ENCODE measurements at regions not wholly inside any gene's neighbourhood (a gene's known extent, or its start where the extent isn't known, plus 50 kb on each side); places are given as distances from the start of the nearest gene placed in this dataset.

DNA sequence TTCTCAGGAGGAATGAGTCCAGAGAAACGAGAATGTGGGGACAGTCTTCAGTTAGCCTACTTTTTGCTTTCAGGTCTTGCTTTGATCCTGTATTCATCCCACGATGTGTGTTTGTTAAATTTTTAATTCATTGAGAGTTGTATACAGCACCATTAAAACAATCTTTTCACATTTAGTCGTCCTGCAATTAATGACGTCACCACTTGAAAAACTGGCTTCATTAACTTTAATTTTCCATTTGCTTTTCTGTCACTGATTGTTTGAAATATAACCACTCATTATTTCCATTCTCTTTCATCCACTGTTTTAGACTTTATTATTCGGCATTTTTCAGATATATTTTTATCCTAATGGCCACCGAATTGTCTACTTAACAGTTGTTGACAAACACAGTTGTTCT is 146.9 kb downstream of the TFEC start:
- no peaks in the 10 kb centered on the region for H3K36me3 ChIP-seq (ENCODE audit: insufficient read depth in 1 of 2, low read depth in 1 of 2)
- TF ChIP-seq, protein P1, sequence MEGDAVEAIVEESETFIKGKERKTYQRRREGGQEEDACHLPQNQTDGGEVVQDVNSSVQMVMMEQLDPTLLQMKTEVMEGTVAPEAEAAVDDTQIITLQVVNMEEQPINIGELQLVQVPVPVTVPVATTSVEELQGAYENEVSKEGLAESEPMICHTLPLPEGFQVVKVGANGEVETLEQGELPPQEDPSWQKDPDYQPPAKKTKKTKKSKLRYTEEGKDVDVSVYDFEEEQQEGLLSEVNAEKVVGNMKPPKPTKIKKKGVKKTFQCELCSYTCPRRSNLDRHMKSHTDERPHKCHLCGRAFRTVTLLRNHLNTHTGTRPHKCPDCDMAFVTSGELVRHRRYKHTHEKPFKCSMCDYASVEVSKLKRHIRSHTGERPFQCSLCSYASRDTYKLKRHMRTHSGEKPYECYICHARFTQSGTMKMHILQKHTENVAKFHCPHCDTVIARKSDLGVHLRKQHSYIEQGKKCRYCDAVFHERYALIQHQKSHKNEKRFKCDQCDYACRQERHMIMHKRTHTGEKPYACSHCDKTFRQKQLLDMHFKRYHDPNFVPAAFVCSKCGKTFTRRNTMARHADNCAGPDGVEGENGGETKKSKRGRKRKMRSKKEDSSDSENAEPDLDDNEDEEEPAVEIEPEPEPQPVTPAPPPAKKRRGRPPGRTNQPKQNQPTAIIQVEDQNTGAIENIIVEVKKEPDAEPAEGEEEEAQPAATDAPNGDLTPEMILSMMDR (IDR thresholded peaks at IDR 0.05): no peak
- DNase-seq (no peak), ATAC-seq (no peak)
- H3K9me3 ChIP-seq: no peaks in the 10 kb centered on the region
- no peaks in the 10 kb centered on the region for H3K4me1 ChIP-seq
- H3K27me3 ChIP-seq (ENCODE audit: insufficient read depth in 3 of 3, low read length in 2 of 3): no peaks in the 10 kb centered on the region
- WGBS, 3 donors: 90 to 92% (median 90%) methylated on average over 6 of the region's 6 CpGs
- no peak overlapping the region for H3K4me3 ChIP-seq
- no peak overlapping the region for H3K27ac ChIP-seq
- intact Hi-C loops (cut with DNase I): no loop called here

GRCh38 chr7:115881476-115881875 is 149.1 kb downstream of the TFEC start:
- DNase-seq (no peak), ATAC-seq (no peak)
- no peaks in the 10 kb centered on the region for H3K4me1 ChIP-seq
- no peaks in the 10 kb centered on the region for H3K27me3 ChIP-seq (ENCODE audit: insufficient read depth in 3 of 3, low read length in 2 of 3)
- H3K4me3 ChIP-seq: no peak overlapping the region
- 85 to 93% (median 90%) methylated on average over 2 of the region's 2 CpGs for WGBS, 3 donors
- TF ChIP-seq, protein P1 (IDR thresholded peaks at IDR 0.05): no peak
- intact Hi-C loops (cut with DNase I): no loop called here
- H3K36me3 ChIP-seq (ENCODE audit: insufficient read depth in 1 of 2, low read depth in 1 of 2): no peaks in the 10 kb centered on the region
- no peaks in the 10 kb centered on the region for H3K9me3 ChIP-seq
- H3K27ac ChIP-seq: no peak overlapping the region

DNA sequence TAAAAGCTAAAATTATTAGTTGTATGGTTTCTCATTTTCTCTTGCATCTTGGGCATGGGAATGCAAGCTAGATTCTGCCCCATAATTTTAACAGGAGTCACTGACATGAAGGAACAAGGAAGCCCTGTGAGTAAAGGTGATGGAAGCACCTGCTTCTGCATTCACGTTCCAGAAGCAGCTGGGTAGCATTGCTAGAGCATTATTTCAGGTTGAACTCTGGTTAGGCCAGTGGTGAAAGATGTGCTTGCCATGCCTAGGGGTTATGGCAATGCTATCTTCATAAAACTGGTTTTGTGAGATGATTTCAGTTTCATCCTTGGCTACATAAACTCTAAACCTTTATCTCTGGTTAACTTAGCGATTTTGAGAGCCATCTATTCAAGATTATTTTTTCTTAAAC is 151.4 kb downstream of the TFEC start:
- H3K27me3 ChIP-seq (ENCODE audit: insufficient read depth in 3 of 3, low read length in 2 of 3): no peaks in the 10 kb centered on the region

DNA sequence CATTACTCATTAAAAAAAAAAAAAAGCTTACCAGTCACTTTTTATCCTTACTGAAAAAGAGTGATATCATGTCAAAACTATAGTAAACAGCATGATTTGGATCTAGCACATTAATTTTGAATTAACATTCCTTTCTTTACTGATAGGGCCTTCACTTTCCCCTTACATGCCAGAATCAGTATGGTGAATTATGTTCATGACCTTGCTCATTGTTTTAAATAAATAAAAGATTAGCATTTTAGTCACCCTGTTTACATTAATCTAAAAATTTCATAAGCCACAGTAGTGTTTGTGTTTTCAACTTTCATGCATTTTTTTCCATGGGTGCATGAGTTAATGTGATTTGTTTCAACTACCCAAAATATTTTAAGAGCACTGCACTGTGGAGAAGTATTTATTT is 160.8 kb downstream of the TFEC start:
- DNase-seq: no peak
- no peaks in the 10 kb centered on the region for H3K27me3 ChIP-seq (ENCODE audit: insufficient read depth in 3 of 3, low read length in 2 of 3)
- H3K4me3 ChIP-seq: no peak overlapping the region
- intact Hi-C loops (cut with DNase I): no loop called here
- H3K4me1 ChIP-seq: no peaks in the 10 kb centered on the region
- H3K9me3 ChIP-seq: no peaks in the 10 kb centered on the region
- no peak overlapping the region for H3K27ac ChIP-seq
- ATAC-seq: no peak
- H3K36me3 ChIP-seq (ENCODE audit: insufficient read depth in 1 of 2, low read depth in 1 of 2): no peaks in the 10 kb centered on the region
- TF ChIP-seq, protein P1 (IDR thresholded peaks at IDR 0.05): no peak

More for the DNA sequence above, 151.4 kb downstream of the TFEC start:
- Histone ChIP-seq H3K36me3 (ENCODE audit: insufficient read depth in 1 of 2, low read depth in 1 of 2) (no peaks in the 10 kb centered on the region), H3K27ac (no peak overlapping the region), H3K4me1 (no peaks in the 10 kb centered on the region), H3K4me3 (no peak overlapping the region), H3K9me3 (no peaks in the 10 kb centered on the region)
- DNase-seq (no peak), ATAC-seq (no peak)
- TF ChIP-seq, protein P1 (IDR thresholded peaks at IDR 0.05): no peak
- intact Hi-C loops (cut with DNase I): no loop called here
- WGBS, 3 donors: 76 to 79% (median 78%) methylated on average over 2 of the region's 2 CpGs

DNA sequence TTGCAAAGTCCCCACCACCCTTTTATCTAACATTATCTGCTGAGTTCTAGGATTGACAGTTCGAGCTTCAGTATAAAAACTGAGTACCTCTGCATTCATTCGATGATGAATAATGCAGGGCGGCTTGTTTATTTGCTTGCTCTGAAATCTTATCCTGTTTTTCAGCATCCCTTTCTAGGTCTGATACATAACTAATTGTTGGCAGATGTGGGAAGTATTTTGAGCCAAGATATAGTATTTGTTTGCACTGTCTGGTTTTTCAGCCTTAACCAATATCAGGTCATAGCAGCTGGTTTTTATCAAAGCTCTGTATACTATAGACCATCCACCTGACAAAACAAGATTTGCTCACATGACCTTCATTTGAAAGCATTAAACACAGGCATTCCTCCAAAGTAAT is 161.4 kb downstream of the TFEC start:
- whole genome bisulfite sequencing, 3 donors: 52 to 63% (median 57%) methylated on average over 3 of the region's 3 CpGs
- H3K27me3 ChIP-seq (ENCODE audit: insufficient read depth in 3 of 3, low read length in 2 of 3): no peaks in the 10 kb centered on the region
- no peak overlapping the region for H3K4me3 ChIP-seq
- intact Hi-C loops (cut with DNase I): no loop called here
- DNase-seq (no peak), ATAC-seq (no peak)
- TF ChIP-seq, protein P1 (IDR thresholded peaks at IDR 0.05): no peak
- no peaks in the 10 kb centered on the region for H3K9me3 ChIP-seq
- no peaks in the 10 kb centered on the region for H3K36me3 ChIP-seq (ENCODE audit: insufficient read depth in 1 of 2, low read depth in 1 of 2)
- H3K4me1 ChIP-seq: no peaks in the 10 kb centered on the region
- no peak overlapping the region for H3K27ac ChIP-seq
